H1 (cell line): ENCODE measurements at regions not wholly inside any gene's neighbourhood (a gene's known extent, or its start where the extent isn't known, plus 50 kb on each side); places are given as distances from the start of the nearest gene placed in this dataset.

Source experiments
- CTCF ChIA-PET: fragments of 300-600 bp; sonication (Branson Sonifier 250); formaldehyde crosslinking; loops from one replicate; lab custom pipeline; 2021; ENCODE audit not compliant: partially characterized antibody; lab: Charles Lee
- POLR2A ChIA-PET: fragments of 300-600 bp; sonication (Branson Sonifier 250); formaldehyde crosslinking; loops from one replicate; lab custom pipeline; 2021; ENCODE audit warnings: inconsistent platforms; ENCODE audit not compliant: partially characterized antibody; lab: Charles Lee
- DNase-seq, 2 experiments: peaks; one replicate each; pipeline versions ENCODE4 v3.0.0 to v3.0.0-alpha.2; 2010 to 2022; ENCODE audit warnings: low spot score in 2 of 2, low read depth in 1 of 2, mixed read lengths in 1 of 2
- FAIRE-seq: peaks from 2 replicates; lab custom pipeline; 2011; peaks lifted over from hg19 to GRCh38; lab: Jason Lieb, UNC
- H2AFZ ChIP-seq: 2 replicates; pipeline ENCODE4 v1.8.1; 2012; ENCODE audit warnings: low read length, inconsistent platforms
- H2AK5ac ChIP-seq: 2 replicates; pipeline ENCODE4 v1.6.1; 2013; ENCODE audit warnings: low read depth, low read length
- H2BK120ac ChIP-seq: replicated peaks from 2 replicates; pipeline ENCODE3; 2013; ENCODE audit warnings: low read depth, low read length, inconsistent platforms
- H2BK12ac ChIP-seq: 2 replicates; pipeline ENCODE4 v1.6.1; 2013; ENCODE audit warnings: low read depth, low read length
- H2BK15ac ChIP-seq: 2 replicates; pipeline ENCODE4 v1.6.1; 2013; ENCODE audit warnings: low read length
- H2BK20ac ChIP-seq: 2 replicates; pipeline ENCODE4 v1.6.1; 2013; ENCODE audit warnings: low read length
- H2BK5ac ChIP-seq: 2 replicates; pipeline ENCODE4 v1.6.1; 2013; ENCODE audit warnings: low read depth, low read length
- H3K14ac ChIP-seq: 2 replicates; pipeline ENCODE4 v1.6.1; 2013; ENCODE audit warnings: inconsistent platforms; ENCODE audit not compliant: insufficient read length
- H3K18ac ChIP-seq: 2 replicates; pipeline ENCODE4 v1.6.1; 2013; ENCODE audit warnings: low read length; ENCODE audit errors: extremely low read depth
- H3K23ac ChIP-seq: 2 replicates; pipeline ENCODE4 v1.6.1; 2013; ENCODE audit warnings: inconsistent platforms; ENCODE audit not compliant: insufficient read length
- H3K23me2 ChIP-seq: 2 replicates; pipeline ENCODE4 v1.6.1; 2013; ENCODE audit warnings: low read depth, low read length
- H3K27ac ChIP-seq: 2 replicates; pipeline ENCODE4 v1.6.1; 2011; ENCODE audit warnings: low read depth, low read length, inconsistent platforms
- H3K27me3 ChIP-seq, 4 experiments: replicated peaks in 1 of 4; 1 replicate in 1 of 4; 2 replicates in 3 of 4; pipeline versions ENCODE4 v1.6.1 to v1.8.1; 2011 to 2013; ENCODE audit warnings: low read length in 3 of 4, mild to moderate bottlenecking in 3 of 4, inconsistent platforms in 2 of 4, mixed read lengths in 2 of 4, moderate library complexity in 1 of 4; ENCODE audit not compliant: control insufficient read depth in 3 of 4, insufficient read depth in 3 of 4; ENCODE audit errors: extremely low read depth in 1 of 4
- H3K36me3 ChIP-seq, 4 experiments: 2 replicates each; pipeline versions ENCODE4 v1.6.1 to v1.8.1; 2011 to 2013; ENCODE audit warnings: mild to moderate bottlenecking in 4 of 4, low read length in 3 of 4, moderate library complexity in 2 of 4, control low read depth in 1 of 4, inconsistent platforms in 1 of 4; ENCODE audit not compliant: insufficient read depth in 4 of 4, control insufficient read depth in 2 of 4
- H3K4ac ChIP-seq: replicated peaks from 2 replicates; pipeline ENCODE3; 2013; ENCODE audit warnings: low read length, low read depth, mixed read lengths, inconsistent platforms; ENCODE audit not compliant: insufficient read length
- H3K4me1 ChIP-seq, 4 experiments: replicated peaks in 1 of 4; 1 replicate in 1 of 4; 2 replicates in 3 of 4; pipeline versions ENCODE4 v1.6.1 to v1.8.1; 2011 to 2013; ENCODE audit warnings: low read length in 3 of 4, inconsistent platforms in 2 of 4, mixed read lengths in 1 of 4; ENCODE audit not compliant: insufficient read depth in 4 of 4, control insufficient read depth in 3 of 4
- H3K4me2 ChIP-seq, 2 experiments: 2 replicates each; pipeline versions ENCODE4 v1.6.1 to v1.8.1; 2011 to 2013; ENCODE audit warnings: low read depth in 2 of 2, low read length in 2 of 2, control low read depth in 1 of 2, inconsistent platforms in 1 of 2, mild to moderate bottlenecking in 1 of 2; ENCODE audit not compliant: insufficient read depth in 1 of 2
- H3K4me3 ChIP-seq, 4 experiments: fragments of 200-600, 300-600 bp in 1 of 4; sonication (generic), shearing (Covaris generic), sonication (Bioruptor Twin) in 1 of 4; 2 replicates each; pipeline versions ENCODE4 v1.5.1 to v1.8.1; 2011 to 2016; ENCODE audit warnings: low read length in 4 of 4, low read depth in 3 of 4, control low read depth in 2 of 4, inconsistent platforms in 2 of 4, mild to moderate bottlenecking in 2 of 4, mixed read lengths in 1 of 4, moderate library complexity in 1 of 4; ENCODE audit not compliant: insufficient read depth in 2 of 4; ENCODE audit errors: extremely low read depth in 1 of 4
- H3K56ac ChIP-seq: replicated peaks from 2 replicates; pipeline ENCODE3; 2013; ENCODE audit warnings: low read depth, mild to moderate bottlenecking, mixed read lengths, low read length, inconsistent platforms; ENCODE audit not compliant: insufficient read length
- H3K79me1 ChIP-seq: 2 replicates; pipeline ENCODE4 v1.6.1; 2013; ENCODE audit warnings: low read depth, low read length, control low read depth
- H3K79me2 ChIP-seq, 2 experiments: 2 replicates each; pipeline versions ENCODE4 v1.6.1 to v1.8.1; 2012 to 2013; ENCODE audit warnings: low read length in 2 of 2, mild to moderate bottlenecking in 2 of 2, inconsistent platforms in 1 of 2; ENCODE audit not compliant: insufficient read depth in 2 of 2, control insufficient read depth in 1 of 2
- H3K9ac ChIP-seq, 4 experiments: replicated peaks in 1 of 4; 1 replicate in 1 of 4; 2 replicates in 3 of 4; pipeline versions ENCODE4 v1.6.1 to v1.8.1; 2011 to 2013; ENCODE audit warnings: low read depth in 3 of 4, low read length in 3 of 4, control low read depth in 2 of 4, mild to moderate bottlenecking in 2 of 4, moderate library complexity in 2 of 4, inconsistent platforms in 1 of 4; ENCODE audit errors: extremely low read depth in 1 of 4
- H3K9me3 ChIP-seq, 2 experiments: 2 replicates each; pipeline versions ENCODE4 v1.6.1 to v1.8.1; 2012 to 2013; ENCODE audit warnings: mild to moderate bottlenecking in 2 of 2, moderate library complexity in 2 of 2, control low read depth in 1 of 2, inconsistent platforms in 1 of 2, low read depth in 1 of 2, low read length in 1 of 2, mixed read lengths in 1 of 2; ENCODE audit not compliant: insufficient read depth in 2 of 2
- H4K20me1 ChIP-seq, 2 experiments: replicated peaks in 1 of 2; 2 replicates each; pipeline versions ENCODE3 to v1.8.1; 2011 to 2013; ENCODE audit warnings: inconsistent platforms in 2 of 2, low read length in 2 of 2, mild to moderate bottlenecking in 1 of 2; ENCODE audit not compliant: insufficient read depth in 2 of 2, control insufficient read depth in 1 of 2
- H4K5ac ChIP-seq: 2 replicates; pipeline ENCODE4 v1.6.1; 2013; ENCODE audit warnings: low read length, low read depth, mixed read lengths, inconsistent platforms; ENCODE audit not compliant: insufficient read length
- H4K8ac ChIP-seq: 2 replicates; pipeline ENCODE4 v1.8.0; 2013; ENCODE audit warnings: mild to moderate bottlenecking, moderate library complexity, low read length, inconsistent platforms; ENCODE audit not compliant: insufficient read depth; ENCODE audit errors: extremely low read depth
- H4K91ac ChIP-seq: replicated peaks from 2 replicates; pipeline ENCODE3; 2013; ENCODE audit warnings: low read length, mixed read lengths, inconsistent platforms; ENCODE audit not compliant: insufficient read length
- ATF3 ChIP-seq: IDR thresholded peaks from 2 replicates; pipeline ENCODE4 v1.6.1; 2011; ENCODE audit warnings: low read depth, mild to moderate bottlenecking, low read length; ENCODE audit not compliant: insufficient read depth
- BACH1 ChIP-seq: IDR thresholded peaks from 2 replicates; pipeline ENCODE4 v1.6.1; 2012; ENCODE audit warnings: low read length, improper control_type of control experiment
- EGR1 ChIP-seq: IDR thresholded peaks from 2 replicates; pipeline ENCODE4 v1.6.1; 2011; ENCODE audit warnings: low read depth, low read length, borderline replicate concordance
- HDAC2 ChIP-seq, 2 experiments: fragments of 300-600 bp in 1 of 2; sonication (generic) in 1 of 2; IDR thresholded peaks; 2 replicates each; pipeline ENCODE4 v1.6.1; 2011 to 2012; ENCODE audit warnings: low read depth in 2 of 2, low read length in 2 of 2, mild to moderate bottlenecking in 2 of 2, moderate library complexity in 2 of 2, borderline replicate concordance in 1 of 2, inconsistent platforms in 1 of 2
- JUN ChIP-seq: IDR thresholded peaks from 2 replicates; pipeline ENCODE4 v1.6.1; 2011; ENCODE audit warnings: low read depth, mild to moderate bottlenecking, improper control_type of control experiment, low read length
- KDM1A ChIP-seq: fragments of 200-600, 300-600 bp; sonication (generic); IDR thresholded peaks from 2 replicates; pipeline ENCODE4 v1.7.1; 2016; ENCODE audit warnings: mild to moderate bottlenecking, low read length, borderline replicate concordance
- MAX ChIP-seq: IDR thresholded peaks from 2 replicates; pipeline ENCODE4 v1.6.1; 2012; ENCODE audit warnings: inconsistent platforms
- PHF8 ChIP-seq: fragments of 200-600 bp; sonication (generic); conservative IDR thresholded peaks from 2 replicates; pipeline ENCODE4 v1.7.1; 2012; ENCODE audit warnings: low read depth, mild to moderate bottlenecking, inconsistent platforms, low read length, moderate library complexity
- POU5F1 ChIP-seq: IDR thresholded peaks from 2 replicates; pipeline ENCODE4 v1.6.1; 2011; ENCODE audit warnings: low read depth, mild to moderate bottlenecking, low read length, moderate library complexity
- RXRA ChIP-seq: IDR thresholded peaks from 2 replicates; pipeline ENCODE4 v1.6.1; 2011; ENCODE audit warnings: low read depth, mild to moderate bottlenecking, low read length, moderate library complexity; ENCODE audit not compliant: insufficient read depth
- SIX5 ChIP-seq: IDR thresholded peaks from 2 replicates; pipeline ENCODE4 v1.6.1; 2011; ENCODE audit warnings: mild to moderate bottlenecking, low read depth, low read length
- SP4 ChIP-seq: IDR thresholded peaks from 2 replicates; pipeline ENCODE4 v1.6.1; 2012; ENCODE audit warnings: low read length, inconsistent platforms
- WGBS, 2 experiments: shearing (Covaris generic) in 1 of 2; methylation state at CpG; one replicate each; pipeline versions ENCODE4 v1.1.6 to v1.1.7; 2013 to 2015; ENCODE audit warnings: low lambda C conversion rate in 2 of 2, mixed read lengths in 2 of 2, inconsistent platforms in 1 of 2, low coverage in 1 of 2, missing lambda C conversion rate in 1 of 2; ENCODE audit not compliant: insufficient replicate concordance in 2 of 2, insufficient coverage in 1 of 2, insufficient read length in 1 of 2; ENCODE audit errors: extremely low coverage in 1 of 2, missing lambda C conversion rate in 1 of 2; 5-methylcytosine and 5-hydroxymethylcytosine counted together

GRCh38 chr6:14704383-14705271 lies 541.2 kb upstream of the JARID2 start:
- Histone ChIP-seq H3K79me1 (no peaks in the 10 kb centered on the region), H3K4ac (no peak overlapping the region), H3K36me3 (no peaks in the 10 kb centered on the region), H2BK20ac (no peak overlapping the region), H3K9me3 (peaks cover 0 to 3% of the 10 kb centered on the region in 2 experiments; a peak in 1 of 4 replicates), H3K9ac (no peak overlapping the region), H4K20me1 (no peaks in the 10 kb centered on the region), H3K56ac (no peak overlapping the region), H3K27me3 (no peaks in the 10 kb centered on the region), H2AK5ac (no peak overlapping the region), H3K4me3 (no peak overlapping the region), H4K8ac (no peak overlapping the region), H3K79me2 (no peaks in the 10 kb centered on the region), H4K5ac (no peak overlapping the region), H3K23ac (no peak overlapping the region), H3K4me2 (no peak overlapping the region), H3K23me2 (no peaks in the 10 kb centered on the region), H4K91ac (no peak overlapping the region), H2BK120ac (no peak overlapping the region), H2BK15ac (no peak overlapping the region), H2BK5ac (no peak overlapping the region), H3K4me1 (peaks cover 0 to 3% (median 0%) of the 10 kb centered on the region in 4 experiments; a peak in 1 of 7 replicates), H3K18ac (no peak overlapping the region), H3K27ac (no peak overlapping the region), H2AFZ (no peak overlapping the region), H3K14ac (no peak overlapping the region), H2BK12ac (no peak overlapping the region)
- ChIA-PET CTCF (interaction anchor here (0.9 to 1.5 kb wide), 3 partner anchors 9 to 11 kb away, joined by 3 to 6 read pairs (median 5); no protein-coding TSS in a partner anchor), POLR2A (no interaction called here)
- FAIRE-seq, result no peak
- DNase-seq, result no peak
- 90% methylated on average over 10 of the region's 10 CpGs; no CpG with 5 or more reads in 1 of the 2 experiments for WGBS, 2 experiments
- TF ChIP-seq MAX (no peak), PHF8 (no peak), BACH1 (no peak), JUN (no peak), RXRA (no peak), POU5F1 (no peak), KDM1A (no peak), EGR1 (no peak), ATF3 (no peak), HDAC2 (IDR thresholded peaks at IDR 0.05; ENCODE audit: borderline replicate concordance in 1 of 2, low read depth in 2 of 2, low read length in 2 of 2) (no peak), SP4 (no peak), SIX5 (no peak)
